ENCODE measurements at regions not wholly inside any gene's neighbourhood (a gene's known extent, or its start where the extent isn't known, plus 50 kb on each side); places are given as distances from the start of the nearest gene placed in this dataset.
A peak's percentile ranks its signal among the peaks of the same experiment; 100 is the strongest.

DNA sequence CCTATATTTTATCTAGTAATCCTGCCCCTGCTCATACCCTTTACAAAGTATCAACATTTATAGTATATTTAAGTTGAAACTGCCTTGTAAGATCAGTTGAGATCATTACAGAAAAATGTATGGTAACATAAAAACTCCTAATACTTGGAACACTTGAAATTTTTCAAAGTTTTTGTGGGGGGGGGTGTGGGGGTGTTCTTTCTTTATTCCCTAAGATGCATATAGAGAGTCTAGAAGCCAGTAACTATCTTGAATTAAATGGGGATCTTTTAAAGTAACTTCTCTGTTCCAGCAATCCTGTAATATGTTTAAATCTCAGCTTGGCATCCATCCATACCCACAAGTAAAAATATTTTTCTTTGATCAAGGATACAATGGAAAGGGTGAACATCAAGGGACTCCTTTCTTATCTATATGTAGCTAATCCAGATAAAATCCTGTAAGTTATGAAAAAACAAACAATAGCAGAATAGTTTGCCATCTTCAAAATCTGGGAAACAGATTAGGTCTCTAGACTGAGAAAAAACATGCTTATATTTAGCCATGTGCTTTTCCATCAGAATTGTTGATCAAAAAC, 455.3 kb downstream of the MEIS1 start:
- no peak for DNase-seq (ENCODE audit: low spot score)

DNA sequence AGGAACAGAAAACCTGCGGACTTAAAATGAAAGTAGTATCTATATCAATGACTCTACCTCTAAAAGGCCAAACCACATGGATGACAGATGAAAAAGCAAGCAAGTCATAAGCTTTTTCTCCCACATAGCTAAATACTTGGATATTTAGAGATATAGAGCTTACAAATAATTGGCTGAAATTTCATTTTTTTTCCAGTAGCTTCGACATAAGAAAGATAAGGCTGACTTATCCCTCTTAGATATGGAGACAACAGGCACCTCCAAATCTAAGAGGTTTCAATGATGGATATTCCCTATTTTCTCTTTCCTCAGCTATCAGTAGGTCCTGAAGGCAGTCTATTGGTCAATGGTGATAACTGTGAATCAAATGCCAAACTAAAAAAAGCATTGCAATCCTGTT, 460.3 kb downstream of the MEIS1 start:
- DNase-seq (ENCODE audit: low spot score), result no peak

DNA sequence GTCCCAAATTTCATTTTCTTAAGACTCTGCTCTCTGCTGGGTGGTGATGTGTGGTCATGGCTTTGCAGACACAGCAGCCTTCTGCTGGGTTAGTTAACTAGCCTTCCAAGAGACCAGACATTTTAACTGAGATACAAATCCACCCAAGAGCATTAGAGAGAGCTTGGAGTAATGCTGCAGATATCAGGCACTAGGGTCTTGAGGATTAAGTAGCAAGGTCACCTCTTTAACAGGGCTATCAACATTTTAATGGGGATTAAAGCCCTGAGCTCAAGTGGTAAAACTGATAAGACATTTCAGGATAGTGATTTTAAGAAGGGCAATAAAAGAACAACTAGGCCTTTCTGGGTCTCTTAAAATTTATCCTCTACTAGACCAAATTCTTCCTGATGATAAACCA, 461.2 kb downstream of the MEIS1 start:
- no peak for DNase-seq (ENCODE audit: low spot score)

DNA sequence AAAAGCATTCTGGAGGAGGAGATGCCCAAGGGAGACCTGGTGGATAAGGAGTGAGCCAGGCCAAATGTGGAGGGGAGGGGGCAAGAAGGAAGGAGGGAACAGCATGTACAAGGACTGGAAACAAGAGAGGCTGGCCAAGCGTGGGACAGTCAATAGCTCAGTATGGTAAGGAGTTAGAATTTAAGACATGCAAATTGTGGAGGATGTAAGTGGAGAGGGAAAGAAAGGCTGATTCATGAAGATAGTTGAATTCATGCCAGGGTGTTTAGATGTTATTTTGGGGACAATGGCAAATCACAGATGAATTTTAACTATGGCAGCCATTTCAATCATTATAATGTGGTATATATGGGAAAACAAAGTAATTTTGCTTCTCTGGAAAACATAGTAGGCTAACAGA, 462.3 kb downstream of the MEIS1 start:
- peak; percentile 45 for DNase-seq (ENCODE audit: low spot score)

DNA sequence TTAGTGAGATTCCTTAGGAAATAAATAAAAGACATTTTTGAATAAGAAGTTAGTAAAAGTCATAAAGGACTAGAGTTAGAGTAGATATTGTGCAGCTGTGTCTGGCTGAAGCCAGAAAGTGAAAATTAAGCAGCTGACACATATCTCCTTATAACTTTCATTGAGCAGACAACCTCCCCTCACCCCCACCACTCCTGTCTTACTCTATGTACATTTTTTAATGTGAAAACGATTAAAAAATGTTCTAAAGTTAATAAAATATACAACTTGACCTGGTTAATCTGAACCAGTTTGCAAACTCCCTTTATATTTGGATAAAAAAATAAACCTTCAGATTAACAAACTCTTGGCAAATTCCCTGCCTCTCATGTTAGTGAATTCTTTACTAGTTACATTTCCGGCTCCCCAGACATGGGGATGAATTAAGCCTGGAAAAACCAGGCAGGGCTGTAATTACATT, 462.8 kb downstream of the MEIS1 start:
- no peak for DNase-seq (ENCODE audit: low spot score)

DNA sequence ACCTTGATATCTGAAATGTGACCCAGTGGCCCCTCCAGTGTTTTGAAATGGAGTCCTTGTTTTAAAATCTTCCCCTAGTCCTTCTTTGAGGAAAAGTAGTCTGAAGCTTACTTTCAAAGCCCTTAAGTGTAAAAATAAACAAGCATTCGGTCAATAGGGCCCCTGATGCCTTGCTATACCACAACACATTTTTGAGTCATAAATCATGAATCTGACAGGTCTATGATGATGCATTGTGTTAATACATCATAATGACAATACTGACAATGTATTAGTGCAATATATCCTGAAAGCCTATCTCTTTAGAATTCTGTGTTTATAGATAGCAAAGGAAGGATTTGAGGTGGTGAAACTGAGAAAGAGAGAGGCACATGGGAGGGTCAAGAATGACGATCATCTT, 464.2 kb downstream of the MEIS1 start:
- DNase-seq (ENCODE audit: low spot score), result no peak

DNA sequence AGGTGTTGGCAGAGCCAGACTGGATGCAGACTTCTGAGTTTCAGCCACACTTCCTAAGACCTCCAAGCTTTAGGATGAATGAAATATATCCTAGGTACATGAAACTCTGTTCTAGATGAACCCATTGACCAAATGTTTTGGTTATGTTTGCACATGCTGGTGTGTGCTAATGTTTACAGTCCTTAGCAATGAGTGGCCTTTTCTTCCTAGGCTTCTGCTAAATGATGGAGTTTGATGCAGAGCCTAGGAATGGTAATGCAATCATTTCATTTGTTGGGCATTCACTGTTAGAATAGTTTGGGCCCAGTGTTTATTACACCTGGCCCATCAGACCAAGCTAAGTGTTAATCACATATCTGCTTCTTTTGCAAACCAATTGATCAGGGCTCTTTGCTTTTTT, 464.7 kb downstream of the MEIS1 start:
- no peak for DNase-seq (ENCODE audit: low spot score)

DNA sequence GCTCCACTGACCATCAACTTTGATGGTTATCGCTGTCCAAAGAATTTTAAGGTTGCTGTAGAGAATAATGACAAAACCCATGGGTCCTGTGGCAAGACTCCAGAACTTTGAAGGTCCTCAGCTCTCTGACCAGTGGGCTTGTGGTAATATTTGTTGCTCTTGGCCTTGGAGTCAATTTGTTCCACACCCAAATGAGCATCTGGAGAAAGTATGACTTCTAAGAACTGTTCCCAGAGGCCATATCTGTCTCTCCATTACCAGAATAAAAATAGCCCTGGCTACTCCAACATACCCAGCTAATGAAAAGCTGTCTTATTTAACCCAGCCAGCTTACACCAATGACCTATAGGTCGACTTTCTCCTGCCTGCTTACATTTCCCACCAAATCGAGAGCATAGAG, 466.4 kb downstream of the MEIS1 start:
- DNase-seq (ENCODE audit: low spot score), result peak; percentile 8

DNA sequence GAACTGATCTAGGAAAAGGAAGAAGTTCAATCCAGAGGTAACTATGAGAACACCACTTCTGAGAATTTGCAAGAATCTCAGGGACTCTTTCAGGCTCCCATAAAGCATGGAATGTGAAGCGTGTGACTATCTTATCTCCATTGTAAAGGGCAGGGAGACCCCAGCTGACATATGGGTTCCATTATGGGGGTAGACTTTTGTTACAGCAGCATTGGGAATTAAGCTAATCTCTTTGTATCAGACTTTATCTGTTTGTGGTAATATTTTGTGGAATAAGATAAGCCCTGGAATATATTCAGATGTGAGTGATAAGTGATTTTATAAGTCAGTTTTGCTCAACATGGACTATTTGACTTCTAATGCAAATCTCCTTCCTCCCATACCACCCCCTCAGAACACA, 468.3 kb downstream of the MEIS1 start:
- no peak for DNase-seq (ENCODE audit: low spot score)

DNA sequence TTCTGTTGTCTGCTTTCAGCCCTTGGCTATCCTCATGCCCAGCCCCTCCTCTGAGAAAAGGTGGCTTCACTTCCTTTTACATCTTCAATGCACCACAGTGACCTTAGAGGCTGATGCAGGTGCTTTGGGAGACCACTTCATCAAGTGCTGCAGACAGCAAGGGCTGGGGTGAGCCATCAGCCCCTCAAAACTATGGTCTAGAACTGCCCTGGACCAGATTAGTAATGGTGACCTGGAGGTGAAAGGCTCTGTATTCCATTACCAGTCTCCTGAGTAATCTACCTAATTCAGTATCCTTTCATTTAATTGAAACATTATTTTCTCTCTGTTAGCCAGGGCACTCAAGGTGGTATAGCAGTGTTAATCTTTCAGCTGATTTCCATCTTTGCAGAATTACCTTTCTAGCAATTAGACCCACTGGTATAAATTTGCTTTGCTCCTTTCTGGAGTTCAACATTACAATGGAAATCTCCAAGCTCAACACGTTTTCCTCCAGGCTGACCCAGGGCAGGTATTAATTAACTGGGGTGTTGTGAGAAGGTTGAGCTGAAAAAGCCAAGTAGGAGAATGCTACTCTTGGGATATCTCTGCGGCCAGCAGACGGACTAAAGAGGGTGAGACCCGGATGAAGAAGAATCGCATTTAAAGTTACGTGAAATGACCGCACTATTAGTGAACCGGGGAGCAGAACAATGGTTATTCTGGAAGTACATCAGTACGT, 469.0 kb downstream of the MEIS1 start:
- no peak for DNase-seq (ENCODE audit: low spot score)

DNA sequence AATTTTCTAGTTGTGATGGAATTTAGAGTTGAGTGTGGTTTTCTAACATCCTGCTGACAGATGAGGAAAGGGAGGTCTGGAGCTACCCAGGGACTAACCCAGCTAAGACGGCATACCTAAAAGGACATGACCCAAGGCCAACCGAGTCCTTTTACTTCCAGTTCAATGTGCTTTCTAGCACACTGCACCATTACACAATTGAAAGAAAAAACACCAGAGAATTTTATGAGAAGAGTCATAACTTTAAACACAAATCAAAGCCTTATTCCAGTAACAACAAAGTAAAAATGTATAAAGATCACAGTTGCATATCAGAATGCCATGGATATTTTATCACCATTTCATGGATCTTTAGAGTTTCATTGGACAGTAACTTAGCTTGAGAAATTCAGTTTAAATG, 480.3 kb downstream of the MEIS1 start:
- DNase-seq (ENCODE audit: low spot score), result peak; percentile 25

DNA sequence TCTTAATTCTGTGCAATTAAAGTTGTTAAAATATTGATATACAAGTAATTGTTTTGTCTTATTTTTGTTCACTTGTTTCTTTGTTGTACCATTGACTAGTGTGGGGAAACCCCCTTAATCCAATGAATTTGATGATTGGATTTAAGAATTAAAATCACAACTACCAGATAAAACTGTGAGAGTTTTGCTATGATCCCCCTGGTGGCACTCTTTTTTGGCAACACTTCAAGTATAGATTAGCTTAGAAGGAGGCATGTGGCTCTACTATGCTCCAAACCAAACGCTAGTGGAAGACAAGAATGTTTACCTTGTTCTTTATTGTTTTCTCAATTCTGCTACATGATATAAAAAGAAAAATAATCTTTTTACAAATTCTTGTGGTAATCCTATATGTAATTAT, 477.8 kb upstream of the ETAA1 start:
- DNase-seq (ENCODE audit: low spot score), result no peak

DNA sequence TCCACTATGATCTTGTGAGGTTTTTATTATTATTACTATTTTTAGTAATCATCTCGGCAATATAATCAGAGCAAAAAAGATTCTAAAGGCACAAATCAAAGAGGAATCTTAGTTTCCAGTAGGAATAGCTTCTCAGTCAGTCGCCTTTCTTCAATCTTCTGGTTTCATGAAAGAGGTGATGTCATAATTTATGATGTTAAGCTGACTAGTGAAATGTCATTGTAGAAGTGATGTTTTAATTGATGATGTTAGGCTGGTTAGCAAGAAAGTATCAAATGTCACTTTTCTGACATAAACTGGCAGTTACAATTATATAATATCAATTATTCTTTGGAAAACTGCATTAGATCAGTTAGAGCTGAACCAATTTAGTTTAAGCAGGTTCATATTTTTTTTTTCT, 476.7 kb upstream of the ETAA1 start:
- no peak for DNase-seq (ENCODE audit: low spot score)

DNA sequence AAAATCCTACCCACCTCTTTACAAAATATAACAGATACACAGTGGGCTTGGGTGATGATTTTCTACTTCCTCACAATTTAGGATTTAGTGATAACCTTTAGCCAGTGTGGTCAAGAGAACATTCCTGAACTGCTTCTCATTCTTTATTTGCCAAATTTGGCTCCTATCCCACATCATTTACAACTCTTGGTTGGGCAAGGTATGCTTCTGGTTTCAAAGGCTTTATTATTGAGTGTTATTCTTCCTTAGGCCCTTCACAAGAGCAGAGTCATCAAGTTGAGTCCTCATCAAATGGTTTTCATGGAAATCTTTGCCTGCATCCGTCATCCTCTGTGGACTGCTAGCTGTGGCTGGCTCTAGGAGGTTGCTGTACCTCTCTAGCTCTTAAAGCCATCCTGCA, 472.0 kb upstream of the ETAA1 start:
- DNase-seq (ENCODE audit: low spot score), result peak; percentile 39

DNA sequence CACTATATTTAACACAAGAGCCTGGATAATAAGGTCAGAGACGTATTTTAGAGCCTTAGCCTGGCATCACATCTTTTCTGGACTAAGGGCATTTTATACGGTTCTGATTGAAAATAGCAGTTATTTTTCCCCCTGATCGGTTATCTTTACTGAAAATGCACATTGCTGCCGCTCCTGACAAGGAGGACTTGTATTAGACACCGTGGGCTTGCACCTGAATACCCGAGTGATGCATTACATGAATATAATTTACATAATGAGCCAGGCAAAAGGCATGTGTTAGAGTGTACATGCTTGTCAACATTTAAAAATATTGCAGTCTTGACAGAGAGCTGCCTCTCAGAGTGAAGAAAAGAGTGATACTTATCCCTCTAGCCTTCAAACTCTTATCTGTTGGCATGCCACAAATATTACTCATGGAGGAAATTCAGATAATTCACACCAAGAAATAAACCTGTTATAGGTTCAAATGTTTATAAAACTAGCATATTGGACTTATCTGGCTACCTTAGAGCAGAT, 470.5 kb upstream of the ETAA1 start:
- no peak for DNase-seq (ENCODE audit: low spot score)

DNA sequence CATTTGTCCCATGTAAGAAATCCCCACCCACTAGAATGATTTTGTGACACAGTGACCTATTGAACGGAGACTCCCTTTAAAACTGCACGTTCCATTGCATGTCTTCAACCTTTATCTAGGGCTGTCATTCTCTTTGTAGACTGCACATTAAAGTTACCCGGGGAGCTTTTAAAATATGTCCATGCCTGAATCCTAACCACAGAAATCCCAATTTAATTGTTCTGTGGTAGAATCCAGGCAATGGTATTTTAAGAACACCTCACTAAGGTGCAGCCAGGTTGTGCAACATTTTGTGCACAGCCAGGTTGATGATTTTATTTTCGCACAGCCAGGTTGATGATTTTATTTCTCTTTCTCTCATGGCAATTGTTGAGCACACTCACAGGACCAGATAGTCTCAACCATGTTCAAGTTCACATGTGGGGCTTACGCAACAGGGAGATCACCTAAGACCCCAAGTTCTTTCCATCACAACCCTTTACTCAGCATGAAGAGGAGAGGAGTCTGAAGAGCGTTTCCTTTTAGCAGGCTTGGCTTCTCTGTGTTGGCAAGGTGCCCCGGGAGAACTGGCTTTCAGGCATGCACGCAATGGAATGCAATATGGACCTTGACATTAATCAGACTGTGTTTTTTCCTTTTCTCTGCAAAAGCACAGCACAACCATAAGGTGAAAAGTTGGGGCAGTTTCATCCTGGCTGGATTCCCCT, 467.3 kb upstream of the ETAA1 start:
- DNase-seq (ENCODE audit: low spot score), result peak; percentile 72

DNA sequence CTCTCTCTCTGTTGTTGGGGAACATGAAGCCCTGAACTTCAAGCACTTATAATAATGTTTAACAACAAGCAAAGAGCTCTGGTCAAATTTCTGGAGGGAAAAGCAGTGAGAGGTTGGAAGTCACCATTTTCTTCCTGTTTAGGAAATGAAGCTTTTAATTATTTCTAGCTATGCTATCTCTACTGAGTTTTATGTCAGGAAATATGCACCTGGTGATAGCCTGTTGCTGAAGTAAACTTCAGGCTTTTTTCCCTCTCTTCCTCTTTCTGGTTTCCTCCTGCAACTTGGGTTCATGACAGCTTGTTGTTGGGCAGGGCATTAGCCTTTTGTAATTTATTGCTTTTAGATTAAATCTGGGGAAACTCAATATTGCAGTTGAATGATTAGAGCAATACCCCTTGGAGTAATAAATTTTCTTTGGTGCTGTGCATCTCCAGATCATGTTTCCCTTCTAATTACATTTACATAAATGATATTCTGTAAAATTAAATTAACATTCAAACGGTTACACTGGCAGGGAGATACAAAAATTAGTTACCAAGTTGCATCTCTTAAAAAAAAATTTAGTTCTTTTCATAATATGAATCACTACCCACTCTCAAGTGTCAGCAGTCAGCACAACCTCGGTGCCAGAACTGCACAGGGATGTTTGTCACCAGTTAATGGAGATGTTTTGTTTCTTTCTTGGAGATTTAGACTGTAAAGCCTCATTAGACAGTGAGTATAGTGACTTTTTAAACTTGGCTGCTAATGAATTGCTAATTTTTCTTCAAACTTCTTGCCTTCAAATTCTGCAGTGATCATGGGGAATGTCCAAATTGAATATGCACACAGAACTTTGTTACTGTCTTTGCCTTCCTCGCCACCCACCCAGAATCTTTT, 466.6 kb upstream of the ETAA1 start:
- DNase-seq (ENCODE audit: low spot score), result no peak

DNA sequence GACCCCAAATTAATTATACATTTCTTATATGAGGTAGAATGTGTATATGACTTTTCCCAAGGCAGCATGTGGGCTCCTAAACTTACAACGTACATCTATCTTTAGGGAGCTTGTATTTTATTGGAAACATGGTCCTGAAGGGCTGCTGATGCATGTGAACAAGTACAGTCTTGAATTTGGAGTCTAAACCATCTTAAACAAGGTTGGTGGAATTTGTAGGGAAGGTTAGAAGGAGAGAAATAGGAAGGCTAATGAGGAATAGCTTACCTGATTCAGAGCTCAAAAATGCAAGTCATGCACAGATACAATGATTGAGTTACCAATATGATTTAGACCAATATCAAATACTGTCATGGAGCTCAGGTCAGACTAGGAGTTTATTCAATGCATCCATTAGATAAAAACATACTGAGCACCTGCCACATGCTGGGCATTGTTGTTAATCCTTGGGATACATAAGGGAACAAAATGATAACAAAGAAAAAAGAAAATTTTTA, 458.6 kb upstream of the ETAA1 start:
- DNase-seq (ENCODE audit: low spot score), result no peak

DNA sequence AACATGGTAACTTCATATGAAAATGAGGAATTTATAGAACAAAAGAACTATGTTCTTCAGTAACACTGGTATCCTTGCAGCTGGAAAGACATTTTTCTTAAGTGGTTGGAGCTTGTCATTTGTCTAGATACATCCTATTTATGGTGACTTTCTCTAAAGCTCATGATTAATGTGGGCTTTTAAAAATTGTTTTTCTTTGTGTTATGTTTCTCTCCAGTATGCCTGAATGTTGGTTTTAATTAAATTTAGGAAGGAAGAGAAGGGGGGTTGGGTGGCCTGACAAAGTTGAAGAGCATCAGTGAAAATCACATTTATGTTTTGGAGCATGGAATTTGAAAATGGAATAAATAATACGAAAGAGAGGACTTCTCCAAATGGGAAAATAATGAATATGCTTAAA, 457.1 kb upstream of the ETAA1 start:
- no peak for DNase-seq (ENCODE audit: low spot score)

DNA sequence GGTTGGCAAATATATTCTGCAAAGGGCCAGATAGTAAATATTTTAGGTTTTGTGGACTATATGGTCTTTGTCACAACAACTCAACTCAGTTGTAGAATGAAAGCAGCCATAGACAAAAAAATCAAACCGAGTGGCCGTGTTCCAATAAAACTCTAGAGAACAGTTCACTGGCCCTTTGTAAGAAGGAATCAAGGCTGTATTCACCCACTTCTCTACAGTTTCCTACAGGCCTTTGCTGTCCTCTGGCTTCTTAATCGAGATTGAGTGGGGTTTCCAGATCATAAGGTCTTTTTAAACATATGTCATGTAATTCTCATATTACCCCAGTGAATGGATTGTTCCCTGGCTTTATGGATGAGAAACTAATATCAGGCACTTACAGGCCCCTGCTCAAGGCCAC, 448.9 kb upstream of the ETAA1 start:
- no peak for DNase-seq (ENCODE audit: low spot score)

DNA sequence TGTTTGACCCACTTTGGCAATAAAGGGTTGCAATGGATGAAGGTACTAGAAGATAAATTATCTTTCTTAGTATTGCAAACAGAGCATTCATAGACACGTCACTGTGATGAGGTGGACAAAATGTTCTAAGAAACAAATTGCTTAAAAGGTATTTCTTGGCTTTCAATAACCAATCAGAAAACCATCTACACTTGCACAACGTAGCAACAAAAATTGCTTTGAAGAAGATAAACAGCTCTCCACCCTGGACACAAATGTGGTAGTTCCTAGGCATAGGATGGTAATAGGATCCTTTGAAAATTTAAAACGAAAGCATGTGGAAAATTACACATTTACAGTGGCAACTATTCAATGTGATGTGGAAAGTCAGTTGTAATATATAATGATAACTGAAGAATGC, 439.9 kb upstream of the ETAA1 start:
- no peak for DNase-seq (ENCODE audit: low spot score)

DNA sequence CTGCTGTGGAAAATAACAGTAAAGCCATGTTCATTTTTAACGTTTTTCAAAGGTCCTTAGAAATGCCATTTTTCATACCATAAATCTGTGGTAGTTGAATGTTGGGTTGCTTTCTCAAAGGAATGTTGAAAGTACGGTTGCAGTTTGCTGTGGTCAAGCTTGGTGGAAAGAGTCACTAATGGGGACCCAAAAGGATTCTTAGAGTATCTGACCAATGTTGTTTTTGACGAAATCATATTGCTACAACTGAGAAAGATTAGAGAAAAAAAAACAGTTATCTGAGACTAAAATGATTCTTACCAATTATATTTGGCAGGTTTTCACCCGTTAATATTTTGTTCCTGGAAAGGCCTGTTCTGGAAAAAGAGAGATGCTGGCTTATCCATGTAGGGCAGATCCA, 439.5 kb upstream of the ETAA1 start:
- DNase-seq (ENCODE audit: low spot score), result no peak
